Endodermal cell (in vitro differentiated cells): ENCODE measurements at regions not wholly inside any gene's neighbourhood (a gene's known extent, or its start where the extent isn't known, plus 50 kb on each side); places are given as distances from the start of the nearest gene placed in this dataset.

Source experiments
- DNase-seq: peaks from one replicate; pipeline ENCODE4 v3.0.0-alpha.2; 2017
- H3K27ac ChIP-seq: 2 replicates; pipeline ENCODE4 v1.5.1; 2013; ENCODE audit warnings: mild to moderate bottlenecking, low read depth, low read length, moderate library complexity
- H3K27me3 ChIP-seq: 2 replicates; pipeline ENCODE4 v1.6.1; 2013; ENCODE audit warnings: mild to moderate bottlenecking, low read length, moderate library complexity; ENCODE audit not compliant: insufficient read depth, control insufficient read depth, poor library complexity, severe bottlenecking
- H3K36me3 ChIP-seq: 2 replicates; pipeline ENCODE4 v1.7.0; 2013; ENCODE audit warnings: mild to moderate bottlenecking, low read length, moderate library complexity; ENCODE audit not compliant: control insufficient read depth, insufficient read depth
- H3K4me1 ChIP-seq: one replicate; pipeline ENCODE4 v1.7.0; 2013; ENCODE audit warnings: low read length; ENCODE audit not compliant: control insufficient read depth, insufficient read depth
- H3K4me3 ChIP-seq: 2 replicates; pipeline ENCODE4 v1.5.1; 2013; ENCODE audit warnings: mild to moderate bottlenecking, low read length, moderate library complexity
- H3K9ac ChIP-seq: 2 replicates; pipeline ENCODE4 v1.6.1; 2013; ENCODE audit warnings: mild to moderate bottlenecking, low read length, moderate library complexity; ENCODE audit not compliant: poor library complexity, severe bottlenecking; ENCODE audit errors: extremely low read depth
- H3K9me3 ChIP-seq: 2 replicates; pipeline ENCODE4 v1.6.1; 2013; ENCODE audit warnings: mild to moderate bottlenecking, low read length, moderate library complexity; ENCODE audit not compliant: control insufficient read depth
- H3K27ac Mint-ChIP-seq: 2 replicates; pipeline ENCODE4 v1.8.0; 2020; ENCODE audit warnings: mixed read lengths
- H3K27me3 Mint-ChIP-seq: 2 replicates; pipeline ENCODE4 v1.8.0; 2021; ENCODE audit warnings: mild to moderate bottlenecking, mixed read lengths; ENCODE audit not compliant: insufficient read depth
- H3K36me3 Mint-ChIP-seq: 2 replicates; pipeline ENCODE4 v1.8.0; 2020; ENCODE audit warnings: low read depth, mixed read lengths
- H3K4me1 Mint-ChIP-seq: 2 replicates; pipeline ENCODE4 v1.8.0; 2020; ENCODE audit warnings: mixed read lengths
- H3K4me3 Mint-ChIP-seq: 2 replicates; pipeline ENCODE4 v1.8.0; 2020; ENCODE audit warnings: mild to moderate bottlenecking, moderate library complexity, mixed read lengths
- H3K9me3 Mint-ChIP-seq: 2 replicates; pipeline ENCODE4 v1.8.0; 2020; ENCODE audit warnings: mild to moderate bottlenecking, mixed read lengths
- WGBS, 2 experiments: methylation state at CpG; one replicate each; pipeline versions ENCODE4 v1.1.5 to v1.1.7; 2013; ENCODE audit warnings: missing lambda C conversion rate in 2 of 2, mixed read lengths in 1 of 2; ENCODE audit not compliant: insufficient coverage in 1 of 2, insufficient read length in 1 of 2; 5-methylcytosine and 5-hydroxymethylcytosine counted together
- TF ChIP-seq, protein P1 (sequence below): fragments of 200-600 bp; sonication (generic); conservative IDR thresholded peaks from 2 replicates; pipeline ENCODE4 v1.5.0; 2021; ENCODE audit warnings: antibody characterized with exemption, mild to moderate bottlenecking

DNA sequence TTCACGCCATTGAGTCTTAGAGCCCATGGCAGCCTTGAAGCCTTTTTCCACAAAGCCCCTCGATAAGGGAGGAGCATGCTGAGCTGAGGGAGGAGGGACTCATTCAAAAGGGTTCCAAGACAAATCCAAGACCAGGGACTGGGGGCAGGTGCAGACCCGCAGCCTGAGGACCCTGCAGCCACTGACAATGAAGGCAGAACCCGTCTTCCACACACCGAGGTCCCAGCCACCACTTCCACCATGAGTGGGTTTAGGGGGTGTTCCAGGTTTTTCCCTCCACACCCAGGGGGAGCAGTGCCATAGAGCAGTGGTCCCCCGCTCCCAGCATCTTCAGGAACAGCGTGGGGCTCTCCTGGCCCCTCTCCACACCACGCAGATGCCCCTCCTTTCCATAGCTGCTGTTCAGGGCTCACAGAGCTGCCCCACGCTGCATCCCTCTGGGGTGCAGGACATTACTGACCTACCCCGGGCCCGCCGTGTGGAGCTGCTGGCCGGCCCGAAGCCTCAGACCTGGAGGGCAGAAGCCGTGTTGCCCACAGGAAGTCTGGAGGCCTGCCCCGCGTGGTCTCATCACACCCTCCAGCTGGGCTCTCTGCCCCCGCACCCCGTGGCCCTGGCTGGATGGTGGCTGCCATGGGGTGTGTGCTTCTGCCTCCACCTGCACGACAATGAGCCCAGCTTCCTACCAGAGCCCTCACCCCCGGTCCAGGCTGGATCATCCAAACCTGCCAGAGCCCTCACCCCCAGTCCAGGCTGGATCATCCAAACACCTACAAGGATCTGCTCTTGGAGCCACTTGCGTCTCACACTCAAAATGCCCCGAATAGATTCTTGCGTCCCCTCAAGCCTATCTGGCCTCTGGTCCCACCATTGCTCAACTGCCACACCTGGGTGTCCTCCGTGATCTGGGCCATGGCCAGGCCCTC is 220.0 kb upstream of the TCERG1L start:
- Mint-ChIP-seq H3K27ac (no peak overlapping the region), H3K9me3 (peaks cover 6% of the 10 kb centered on the region), H3K4me1 (no peaks in the 10 kb centered on the region), H3K27me3 (no peaks in the 10 kb centered on the region), H3K36me3 (no peaks in the 10 kb centered on the region), H3K4me3 (no peak overlapping the region)
- Histone ChIP-seq H3K9me3 (no peaks in the 10 kb centered on the region), H3K4me3 (no peak overlapping the region), H3K27ac (no peak overlapping the region), H3K27me3 (no peaks in the 10 kb centered on the region), H3K36me3 (no peaks in the 10 kb centered on the region), H3K9ac (no peak overlapping the region), H3K4me1 (no peaks in the 10 kb centered on the region)
- DNase-seq = no peak
- TF ChIP-seq, protein P1, sequence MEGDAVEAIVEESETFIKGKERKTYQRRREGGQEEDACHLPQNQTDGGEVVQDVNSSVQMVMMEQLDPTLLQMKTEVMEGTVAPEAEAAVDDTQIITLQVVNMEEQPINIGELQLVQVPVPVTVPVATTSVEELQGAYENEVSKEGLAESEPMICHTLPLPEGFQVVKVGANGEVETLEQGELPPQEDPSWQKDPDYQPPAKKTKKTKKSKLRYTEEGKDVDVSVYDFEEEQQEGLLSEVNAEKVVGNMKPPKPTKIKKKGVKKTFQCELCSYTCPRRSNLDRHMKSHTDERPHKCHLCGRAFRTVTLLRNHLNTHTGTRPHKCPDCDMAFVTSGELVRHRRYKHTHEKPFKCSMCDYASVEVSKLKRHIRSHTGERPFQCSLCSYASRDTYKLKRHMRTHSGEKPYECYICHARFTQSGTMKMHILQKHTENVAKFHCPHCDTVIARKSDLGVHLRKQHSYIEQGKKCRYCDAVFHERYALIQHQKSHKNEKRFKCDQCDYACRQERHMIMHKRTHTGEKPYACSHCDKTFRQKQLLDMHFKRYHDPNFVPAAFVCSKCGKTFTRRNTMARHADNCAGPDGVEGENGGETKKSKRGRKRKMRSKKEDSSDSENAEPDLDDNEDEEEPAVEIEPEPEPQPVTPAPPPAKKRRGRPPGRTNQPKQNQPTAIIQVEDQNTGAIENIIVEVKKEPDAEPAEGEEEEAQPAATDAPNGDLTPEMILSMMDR = no peak
- 91 to 93% methylated on average over 15 to 25 of the region's 25 CpGs for WGBS, 2 experiments

DNA sequence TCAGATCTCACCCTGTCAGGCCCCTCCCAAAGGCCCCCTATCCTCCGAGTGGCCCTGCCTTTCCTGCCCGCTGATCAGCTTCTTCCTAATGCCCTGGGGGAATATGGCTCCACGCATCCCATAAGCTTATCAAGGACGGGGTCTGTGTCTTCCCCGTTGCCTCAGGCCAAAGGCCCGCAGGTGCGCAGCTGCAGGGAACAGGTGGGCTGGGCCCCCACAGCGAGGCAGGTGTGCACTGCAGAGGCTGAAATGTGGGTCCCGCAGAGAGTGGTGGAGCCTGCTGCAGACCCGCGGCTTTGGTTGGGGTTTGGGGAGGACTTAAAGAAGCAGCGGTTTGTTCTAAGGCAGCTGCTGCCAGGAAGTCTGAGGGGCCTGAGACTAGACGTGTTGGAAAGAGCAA is 220.8 kb upstream of the TCERG1L start:
- H3K4me1 ChIP-seq = no peaks in the 10 kb centered on the region
- no peaks in the 10 kb centered on the region for H3K9me3 Mint-ChIP-seq
- no peak overlapping the region for H3K27ac Mint-ChIP-seq
- H3K36me3 ChIP-seq = no peaks in the 10 kb centered on the region
- H3K27me3 ChIP-seq = no peaks in the 10 kb centered on the region
- no peaks in the 10 kb centered on the region for H3K36me3 Mint-ChIP-seq
- H3K4me3 ChIP-seq = no peak overlapping the region
- no peaks in the 10 kb centered on the region for H3K4me1 Mint-ChIP-seq
- 92 to 100% methylated on average over 5 to 13 of the region's 13 CpGs for WGBS, 2 experiments
- H3K4me3 Mint-ChIP-seq = no peak overlapping the region
- H3K9me3 ChIP-seq = no peaks in the 10 kb centered on the region
- DNase-seq = no peak
- no peak overlapping the region for H3K9ac ChIP-seq
- no peaks in the 10 kb centered on the region for H3K27me3 Mint-ChIP-seq
- TF ChIP-seq, protein P1 = no peak
- no peak overlapping the region for H3K27ac ChIP-seq

DNA sequence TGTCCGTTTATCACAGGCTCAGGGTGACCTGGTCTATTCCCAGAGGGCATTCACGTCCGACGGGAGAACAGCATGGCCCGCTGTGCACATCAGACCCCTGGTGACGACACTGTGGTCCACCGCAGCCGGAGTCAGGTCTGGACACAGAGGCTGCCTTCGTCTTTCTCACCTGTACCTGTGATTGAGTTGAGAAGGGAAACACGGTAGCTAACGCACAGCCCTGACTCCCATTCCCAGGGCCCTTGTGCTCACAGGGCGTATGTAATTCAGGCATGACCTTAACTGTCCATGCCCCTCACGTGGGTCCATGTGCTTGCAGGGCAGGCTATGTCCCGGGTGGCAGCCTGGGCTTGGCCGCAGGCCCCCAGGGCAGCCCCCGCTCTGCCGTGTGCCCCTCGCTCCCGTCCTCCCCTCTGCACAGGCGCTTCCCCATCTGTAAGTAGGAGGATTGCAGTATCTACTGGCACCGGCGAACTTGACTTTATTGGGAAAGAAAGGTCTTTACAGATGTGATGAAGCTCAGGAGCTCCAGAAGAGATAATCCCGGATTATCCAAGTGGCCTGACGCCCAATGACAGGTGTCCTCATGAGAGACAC is 221.3 kb upstream of the TCERG1L start:
- no peak overlapping the region for H3K27ac Mint-ChIP-seq
- no peak for DNase-seq
- H3K27ac ChIP-seq = no peak overlapping the region
- H3K4me3 ChIP-seq = no peak overlapping the region
- H3K9ac ChIP-seq = no peak overlapping the region
- H3K9me3 Mint-ChIP-seq = no peaks in the 10 kb centered on the region
- H3K36me3 Mint-ChIP-seq = no peaks in the 10 kb centered on the region
- no peaks in the 10 kb centered on the region for H3K27me3 ChIP-seq
- no peaks in the 10 kb centered on the region for H3K4me1 ChIP-seq
- H3K27me3 Mint-ChIP-seq = no peaks in the 10 kb centered on the region
- no peak overlapping the region for H3K4me3 Mint-ChIP-seq
- no peaks in the 10 kb centered on the region for H3K9me3 ChIP-seq
- H3K4me1 Mint-ChIP-seq = no peaks in the 10 kb centered on the region
- WGBS, 2 experiments = 93 to 96% methylated on average over 19 to 24 of the region's 24 CpGs
- TF ChIP-seq, protein P1 = no peak
- H3K36me3 ChIP-seq = no peaks in the 10 kb centered on the region
